ENCODE measurements at regions not wholly inside any gene's neighbourhood (a gene's known extent, or its start where the extent isn't known, plus 50 kb on each side); places are given as distances from the start of the nearest gene placed in this dataset.

- no peak for TF ChIP-seq CTCF (IDR thresholded peaks at IDR 0.05; ENCODE audit: low read depth, low read length)
- TF ChIP-seq EZH2phosphoT487 (IDR thresholded peaks at IDR 0.05; ENCODE audit: low read depth), result no peak
Measured at GRCh38 chr14:101150039-101150610, 246.6 kb upstream of the RTL1 start.

Measured in OCI-LY3 (cell line).